SK-N-SH (cell line): ENCODE measurements at regions not wholly inside any gene's neighbourhood (a gene's known extent, or its start where the extent isn't known, plus 50 kb on each side); places are given as distances from the start of the nearest gene placed in this dataset.

ENCODE experiments used
- JUND ChIP-seq: IDR thresholded peaks from 2 replicates; pipeline ENCODE4 v1.4.0; 2012
- MXI1 ChIP-seq: IDR thresholded peaks from 2 replicates; pipeline ENCODE4 v1.6.1; 2012; ENCODE audit warnings: mild to moderate bottlenecking, low read depth, low read length, improper control_type of control experiment
- NRF1 ChIP-seq: IDR thresholded peaks from 2 replicates; pipeline ENCODE4 v1.6.1; 2012; ENCODE audit warnings: low read depth, mild to moderate bottlenecking, low read length
- RAD21 ChIP-seq: IDR thresholded peaks from 2 replicates; pipeline ENCODE4 v1.6.1; 2012; ENCODE audit warnings: mild to moderate bottlenecking, low read length
- RFX5 ChIP-seq: IDR thresholded peaks from 2 replicates; pipeline ENCODE4 v1.6.1; 2012; ENCODE audit warnings: mild to moderate bottlenecking, improper control_type of control experiment, low read length
- SMC3 ChIP-seq: IDR thresholded peaks from 2 replicates; pipeline ENCODE4 v1.6.1; 2012; ENCODE audit warnings: low read depth, low read length, improper control_type of control experiment
- YY1 ChIP-seq: IDR thresholded peaks from 2 replicates; pipeline ENCODE4 v1.4.0; 2012; ENCODE audit warnings: low read depth, mild to moderate bottlenecking
- TF ChIP-seq, protein P1 (sequence below): fragments of 200-600 bp; sonication (generic); IDR thresholded peaks from 2 replicates; pipeline ENCODE4 v1.6.1; 2017; ENCODE audit warnings: antibody characterized with exemption, mild to moderate bottlenecking, moderate library complexity
- TF ChIP-seq, protein P2 (sequence below): IDR thresholded peaks from 2 replicates; pipeline ENCODE4 v1.4.0; 2012; ENCODE audit warnings: low read depth, borderline replicate concordance
- TF ChIP-seq, protein P3 (sequence below): fragments of 150-350 bp; IDR thresholded peaks from 2 replicates; pipeline ENCODE4 v1.6.1; 2017; ENCODE audit warnings: antibody characterized with exemption, low read length, low read depth, borderline replicate concordance
- TF ChIP-seq, protein P4 (sequence below): IDR thresholded peaks from 2 replicates; pipeline ENCODE4; 2012
- TF ChIP-seq, protein P5 (sequence below): IDR thresholded peaks from 2 replicates; pipeline ENCODE4 v1.4.0; 2012; ENCODE audit warnings: low read depth

DNA sequence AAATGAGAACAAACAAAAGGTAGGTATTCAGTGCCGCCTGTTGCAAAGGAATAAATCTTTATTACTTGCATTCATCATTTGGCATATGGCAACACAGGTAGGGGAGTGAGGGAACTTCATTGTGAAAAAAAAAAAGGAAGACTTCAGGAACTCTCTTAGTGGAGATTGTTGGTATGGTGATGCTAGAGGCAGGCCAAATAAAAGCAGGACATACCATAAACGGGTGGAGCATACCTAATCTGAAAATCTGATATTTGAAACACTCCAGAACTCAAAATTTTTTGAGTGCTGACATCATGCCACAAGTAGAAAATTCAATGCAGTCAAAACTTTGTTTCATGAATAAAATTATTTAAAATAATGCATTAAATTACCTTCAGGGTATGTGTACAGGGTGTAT is 425.8 kb upstream of the SYT4 start:
- no peak for TF ChIP-seq NRF1
- TF ChIP-seq, protein P1, sequence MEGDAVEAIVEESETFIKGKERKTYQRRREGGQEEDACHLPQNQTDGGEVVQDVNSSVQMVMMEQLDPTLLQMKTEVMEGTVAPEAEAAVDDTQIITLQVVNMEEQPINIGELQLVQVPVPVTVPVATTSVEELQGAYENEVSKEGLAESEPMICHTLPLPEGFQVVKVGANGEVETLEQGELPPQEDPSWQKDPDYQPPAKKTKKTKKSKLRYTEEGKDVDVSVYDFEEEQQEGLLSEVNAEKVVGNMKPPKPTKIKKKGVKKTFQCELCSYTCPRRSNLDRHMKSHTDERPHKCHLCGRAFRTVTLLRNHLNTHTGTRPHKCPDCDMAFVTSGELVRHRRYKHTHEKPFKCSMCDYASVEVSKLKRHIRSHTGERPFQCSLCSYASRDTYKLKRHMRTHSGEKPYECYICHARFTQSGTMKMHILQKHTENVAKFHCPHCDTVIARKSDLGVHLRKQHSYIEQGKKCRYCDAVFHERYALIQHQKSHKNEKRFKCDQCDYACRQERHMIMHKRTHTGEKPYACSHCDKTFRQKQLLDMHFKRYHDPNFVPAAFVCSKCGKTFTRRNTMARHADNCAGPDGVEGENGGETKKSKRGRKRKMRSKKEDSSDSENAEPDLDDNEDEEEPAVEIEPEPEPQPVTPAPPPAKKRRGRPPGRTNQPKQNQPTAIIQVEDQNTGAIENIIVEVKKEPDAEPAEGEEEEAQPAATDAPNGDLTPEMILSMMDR = no peak
- TF ChIP-seq RAD21 = no peak
- TF ChIP-seq MXI1 = no peak
- TF ChIP-seq RFX5 = no peak
- TF ChIP-seq, protein P2, sequence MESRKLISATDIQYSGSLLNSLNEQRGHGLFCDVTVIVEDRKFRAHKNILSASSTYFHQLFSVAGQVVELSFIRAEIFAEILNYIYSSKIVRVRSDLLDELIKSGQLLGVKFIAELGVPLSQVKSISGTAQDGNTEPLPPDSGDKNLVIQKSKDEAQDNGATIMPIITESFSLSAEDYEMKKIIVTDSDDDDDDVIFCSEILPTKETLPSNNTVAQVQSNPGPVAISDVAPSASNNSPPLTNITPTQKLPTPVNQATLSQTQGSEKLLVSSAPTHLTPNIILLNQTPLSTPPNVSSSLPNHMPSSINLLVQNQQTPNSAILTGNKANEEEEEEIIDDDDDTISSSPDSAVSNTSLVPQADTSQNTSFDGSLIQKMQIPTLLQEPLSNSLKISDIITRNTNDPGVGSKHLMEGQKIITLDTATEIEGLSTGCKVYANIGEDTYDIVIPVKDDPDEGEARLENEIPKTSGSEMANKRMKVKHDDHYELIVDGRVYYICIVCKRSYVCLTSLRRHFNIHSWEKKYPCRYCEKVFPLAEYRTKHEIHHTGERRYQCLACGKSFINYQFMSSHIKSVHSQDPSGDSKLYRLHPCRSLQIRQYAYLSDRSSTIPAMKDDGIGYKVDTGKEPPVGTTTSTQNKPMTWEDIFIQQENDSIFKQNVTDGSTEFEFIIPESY = no peak
- TF ChIP-seq, protein P3, sequence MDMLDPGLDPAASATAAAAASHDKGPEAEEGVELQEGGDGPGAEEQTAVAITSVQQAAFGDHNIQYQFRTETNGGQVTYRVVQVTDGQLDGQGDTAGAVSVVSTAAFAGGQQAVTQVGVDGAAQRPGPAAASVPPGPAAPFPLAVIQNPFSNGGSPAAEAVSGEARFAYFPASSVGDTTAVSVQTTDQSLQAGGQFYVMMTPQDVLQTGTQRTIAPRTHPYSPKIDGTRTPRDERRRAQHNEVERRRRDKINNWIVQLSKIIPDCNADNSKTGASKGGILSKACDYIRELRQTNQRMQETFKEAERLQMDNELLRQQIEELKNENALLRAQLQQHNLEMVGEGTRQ = no peak
- no peak for TF ChIP-seq SMC3
- TF ChIP-seq, protein P4, sequence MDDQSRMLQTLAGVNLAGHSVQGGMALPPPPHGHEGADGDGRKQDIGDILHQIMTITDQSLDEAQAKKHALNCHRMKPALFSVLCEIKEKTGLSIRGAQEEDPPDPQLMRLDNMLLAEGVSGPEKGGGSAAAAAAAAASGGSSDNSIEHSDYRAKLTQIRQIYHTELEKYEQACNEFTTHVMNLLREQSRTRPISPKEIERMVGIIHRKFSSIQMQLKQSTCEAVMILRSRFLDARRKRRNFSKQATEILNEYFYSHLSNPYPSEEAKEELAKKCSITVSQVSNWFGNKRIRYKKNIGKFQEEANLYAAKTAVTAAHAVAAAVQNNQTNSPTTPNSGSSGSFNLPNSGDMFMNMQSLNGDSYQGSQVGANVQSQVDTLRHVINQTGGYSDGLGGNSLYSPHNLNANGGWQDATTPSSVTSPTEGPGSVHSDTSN = no peak
- TF ChIP-seq, protein P5, sequence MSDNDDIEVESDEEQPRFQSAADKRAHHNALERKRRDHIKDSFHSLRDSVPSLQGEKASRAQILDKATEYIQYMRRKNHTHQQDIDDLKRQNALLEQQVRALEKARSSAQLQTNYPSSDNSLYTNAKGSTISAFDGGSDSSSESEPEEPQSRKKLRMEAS = no peak
- TF ChIP-seq YY1 = no peak
- TF ChIP-seq JUND = no peak
